ENCODE measurements at regions not wholly inside any gene's neighbourhood (a gene's known extent, or its start where the extent isn't known, plus 50 kb on each side); places are given as distances from the start of the nearest gene placed in this dataset.

DNA sequence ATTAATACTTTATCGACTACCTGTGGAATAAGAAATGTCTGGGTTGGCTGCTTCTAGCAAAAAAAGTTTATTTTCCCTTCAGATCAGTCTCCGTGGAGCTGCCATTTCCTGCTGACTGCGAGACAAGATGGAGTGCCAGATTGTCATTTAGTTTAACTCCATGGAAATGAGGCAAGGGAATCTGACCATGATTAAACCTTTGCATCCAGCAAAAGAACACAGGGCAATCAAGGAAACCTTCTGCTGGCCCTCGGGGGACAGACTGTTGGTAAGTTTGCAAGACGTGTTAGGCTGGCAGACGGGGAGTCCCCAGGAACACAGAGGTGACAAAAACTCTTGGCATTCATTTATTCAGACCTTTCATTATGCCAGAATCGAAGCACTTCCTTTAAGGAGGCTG, 52.2 kb upstream of the SPACA1 start:
- no peaks in the 10 kb centered on the region for H3K27me3 Mint-ChIP-seq (ENCODE audit: unreplicated experiment)

DNA sequence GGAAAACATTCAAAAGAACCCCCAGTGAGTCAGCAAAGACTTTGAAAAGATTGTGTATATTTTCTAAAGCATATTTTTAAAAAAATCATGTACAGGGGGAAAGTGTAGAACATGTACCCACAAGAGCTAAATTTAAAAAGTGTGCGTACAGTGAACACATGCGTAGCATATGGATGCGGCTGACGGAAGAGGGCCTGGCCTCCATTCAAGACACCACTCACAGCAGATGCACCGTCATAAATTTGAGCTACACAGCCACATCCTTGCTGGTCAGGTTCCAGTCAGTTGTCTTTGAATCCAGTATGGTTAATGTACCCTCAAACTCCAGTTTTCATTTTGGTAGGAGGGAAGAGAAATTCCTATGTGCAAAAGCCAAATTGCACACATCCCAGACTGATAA, 54.3 kb upstream of the SPACA1 start:
- no peaks in the 10 kb centered on the region for H3K27me3 Mint-ChIP-seq (ENCODE audit: unreplicated experiment)
- intact Hi-C loops (cut with micrococcal nuclease; ENCODE audit: unreplicated experiment), result no loop called here
- CTCF ChIA-PET, result no interaction called here
- no peak overlapping the region for H3K27ac Mint-ChIP-seq (ENCODE audit: unreplicated experiment)
- BruUV-seq (replicated peaks), result no TSS peak
- H3K4me3 Mint-ChIP-seq (ENCODE audit: low read depth, unreplicated experiment), result no peak overlapping the region
- DNase-seq, result no peak
- TF ChIP-seq, protein P1, sequence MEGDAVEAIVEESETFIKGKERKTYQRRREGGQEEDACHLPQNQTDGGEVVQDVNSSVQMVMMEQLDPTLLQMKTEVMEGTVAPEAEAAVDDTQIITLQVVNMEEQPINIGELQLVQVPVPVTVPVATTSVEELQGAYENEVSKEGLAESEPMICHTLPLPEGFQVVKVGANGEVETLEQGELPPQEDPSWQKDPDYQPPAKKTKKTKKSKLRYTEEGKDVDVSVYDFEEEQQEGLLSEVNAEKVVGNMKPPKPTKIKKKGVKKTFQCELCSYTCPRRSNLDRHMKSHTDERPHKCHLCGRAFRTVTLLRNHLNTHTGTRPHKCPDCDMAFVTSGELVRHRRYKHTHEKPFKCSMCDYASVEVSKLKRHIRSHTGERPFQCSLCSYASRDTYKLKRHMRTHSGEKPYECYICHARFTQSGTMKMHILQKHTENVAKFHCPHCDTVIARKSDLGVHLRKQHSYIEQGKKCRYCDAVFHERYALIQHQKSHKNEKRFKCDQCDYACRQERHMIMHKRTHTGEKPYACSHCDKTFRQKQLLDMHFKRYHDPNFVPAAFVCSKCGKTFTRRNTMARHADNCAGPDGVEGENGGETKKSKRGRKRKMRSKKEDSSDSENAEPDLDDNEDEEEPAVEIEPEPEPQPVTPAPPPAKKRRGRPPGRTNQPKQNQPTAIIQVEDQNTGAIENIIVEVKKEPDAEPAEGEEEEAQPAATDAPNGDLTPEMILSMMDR (IDR thresholded peaks at IDR 0.05; ENCODE audit: unreplicated experiment), result no peak
- no peaks in the 10 kb centered on the region for H3K9me3 Mint-ChIP-seq (ENCODE audit: low read depth, unreplicated experiment)
- H3K4me1 Mint-ChIP-seq (ENCODE audit: low read depth, unreplicated experiment), result no peaks in the 10 kb centered on the region
- H3K36me3 Mint-ChIP-seq (ENCODE audit: insufficient read depth, unreplicated experiment), result no peaks in the 10 kb centered on the region

More for the DNA sequence above, 52.2 kb upstream of the SPACA1 start:
- no peak for DNase-seq
- H3K4me1 Mint-ChIP-seq (ENCODE audit: low read depth, unreplicated experiment), result no peaks in the 10 kb centered on the region
- intact Hi-C loops (cut with micrococcal nuclease; ENCODE audit: unreplicated experiment), result no loop called here
- H3K27ac Mint-ChIP-seq (ENCODE audit: unreplicated experiment), result no peak overlapping the region
- TF ChIP-seq, protein P1 (IDR thresholded peaks at IDR 0.05; ENCODE audit: unreplicated experiment), result no peak
- no TSS peak for BruUV-seq (replicated peaks)
- H3K36me3 Mint-ChIP-seq (ENCODE audit: insufficient read depth, unreplicated experiment), result no peaks in the 10 kb centered on the region
- CTCF ChIA-PET, result interaction anchor here (0.7 kb wide), 1 partner anchor 58 kb away, joined by 3 read pairs; no protein-coding TSS in a partner anchor
- no peak overlapping the region for H3K4me3 Mint-ChIP-seq (ENCODE audit: low read depth, unreplicated experiment)
- no peaks in the 10 kb centered on the region for H3K9me3 Mint-ChIP-seq (ENCODE audit: low read depth, unreplicated experiment)

DNA sequence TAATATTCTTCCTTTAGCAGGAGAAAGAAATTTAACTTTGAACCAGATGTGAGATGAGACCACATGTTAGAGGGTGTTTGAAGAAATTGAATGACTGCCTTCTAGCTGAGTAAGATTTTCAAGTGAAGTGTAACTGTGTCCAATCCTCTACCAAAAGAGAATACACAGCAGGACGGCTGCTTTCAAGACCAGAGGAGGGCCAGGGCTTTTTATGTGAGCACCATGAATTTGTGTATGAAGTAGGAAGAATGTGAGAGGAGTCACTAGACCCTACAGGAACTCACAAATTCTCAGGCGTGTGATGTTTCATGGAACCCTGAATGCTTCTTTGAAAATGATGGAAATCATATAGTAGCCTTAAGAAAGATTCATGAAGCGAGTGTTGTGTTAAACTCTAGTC, 56.8 kb upstream of the SPACA1 start:
- Mint-ChIP-seq H3K4me3 (ENCODE audit: low read depth, unreplicated experiment) (no peak overlapping the region), H3K4me1 (ENCODE audit: low read depth, unreplicated experiment) (no peaks in the 10 kb centered on the region), H3K27me3 (ENCODE audit: unreplicated experiment) (no peaks in the 10 kb centered on the region), H3K27ac (ENCODE audit: unreplicated experiment) (no peak overlapping the region), H3K36me3 (ENCODE audit: insufficient read depth, unreplicated experiment) (no peaks in the 10 kb centered on the region), H3K9me3 (ENCODE audit: low read depth, unreplicated experiment) (no peaks in the 10 kb centered on the region)
- intact Hi-C loops (cut with micrococcal nuclease; ENCODE audit: unreplicated experiment), result no loop called here
- CTCF ChIA-PET, result no interaction called here
- TF ChIP-seq, protein P1 (IDR thresholded peaks at IDR 0.05; ENCODE audit: unreplicated experiment), result no peak
- DNase-seq, result no peak
- BruUV-seq (replicated peaks), result no TSS peak

DNA sequence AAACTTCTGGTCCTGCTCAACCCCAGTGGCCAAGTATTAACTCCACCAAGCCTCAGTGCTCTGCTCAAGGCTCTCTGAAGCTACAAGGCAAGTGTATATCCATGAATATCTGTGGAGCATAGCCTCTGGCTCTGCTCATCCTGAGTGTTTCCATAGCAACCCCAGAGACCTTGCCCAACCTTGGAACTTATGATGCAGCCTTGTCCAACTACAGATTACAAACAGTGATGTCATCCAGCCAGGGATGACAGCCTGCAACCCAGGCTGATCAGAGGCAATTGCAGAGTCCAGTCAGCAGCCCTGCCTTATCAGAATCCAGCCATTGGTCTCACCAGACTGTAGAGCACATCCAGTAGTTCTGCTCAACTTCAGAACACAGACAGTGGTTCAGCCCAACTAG, 65.5 kb upstream of the SPACA1 start:
- no peak for DNase-seq
- TF ChIP-seq, protein P1 (IDR thresholded peaks at IDR 0.05; ENCODE audit: unreplicated experiment), result no peak
- Mint-ChIP-seq H3K9me3 (ENCODE audit: low read depth, unreplicated experiment) (no peaks in the 10 kb centered on the region), H3K27ac (ENCODE audit: unreplicated experiment) (no peak overlapping the region), H3K4me1 (ENCODE audit: low read depth, unreplicated experiment) (no peaks in the 10 kb centered on the region), H3K4me3 (ENCODE audit: low read depth, unreplicated experiment) (no peak overlapping the region), H3K27me3 (ENCODE audit: unreplicated experiment) (no peaks in the 10 kb centered on the region), H3K36me3 (ENCODE audit: insufficient read depth, unreplicated experiment) (no peaks in the 10 kb centered on the region)
- CTCF ChIA-PET, result no interaction called here
- intact Hi-C loops (cut with micrococcal nuclease; ENCODE audit: unreplicated experiment), result no loop called here
- no TSS peak for BruUV-seq (replicated peaks)
